Transverse colon (tissue), 4 donors: ENCODE measurements at regions not wholly inside any gene's neighbourhood (a gene's known extent, or its start where the extent isn't known, plus 50 kb on each side); places are given as distances from the start of the nearest gene placed in this dataset.

ENCODE experiments used
- DNase-seq: peaks from one replicate; pipeline ENCODE4 v3.0.0-alpha.2; 2019
- H3K27ac ChIP-seq, 4 donors: fragments of 200-600 bp; sonication (generic); 2 replicates each; pipeline ENCODE4 v1.5.1; 2016 to 2018; ENCODE audit warnings: inconsistent platforms in 4 of 4
- H3K27me3 ChIP-seq: fragments of 200-600 bp; sonication (generic); 2 replicates; pipeline ENCODE4 v1.5.1; 2017; ENCODE audit warnings: inconsistent platforms
- H3K36me3 ChIP-seq, 4 donors: fragments of 200-600 bp; sonication (generic); 2 replicates each; pipeline ENCODE4 v1.5.1; 2017 to 2019; ENCODE audit warnings: inconsistent platforms in 4 of 4
- H3K4me1 ChIP-seq, 4 donors: fragments of 200-600 bp; sonication (generic); 2 replicates each; pipeline ENCODE4 v1.5.1; 2017 to 2020; ENCODE audit warnings: inconsistent platforms in 4 of 4
- H3K4me3 ChIP-seq, 4 donors: fragments of 200-600 bp; sonication (generic); 1 replicate in 1 of 4; 2 replicates in 3 of 4; pipeline versions ENCODE4 v1.5.1 to v1.6.1; 2017 to 2019; ENCODE audit warnings: inconsistent platforms in 4 of 4
- H3K9me3 ChIP-seq, 2 donors: fragments of 200-600 bp; sonication (generic); 2 replicates each; pipeline ENCODE4 v1.5.1; 2017 to 2019; ENCODE audit warnings: inconsistent platforms in 2 of 2
- EP300 ChIP-seq: sonication (generic); formaldehyde crosslinking; IDR thresholded peaks from one replicate; pipeline ENCODE4 v1.6.1; 2017; ENCODE audit warnings: antibody characterized with exemption, low read depth
- POLR2A ChIP-seq: fragments of 450-650 bp; IDR thresholded peaks from one replicate; pipeline ENCODE4 v1.6.1; 2016; ENCODE audit warnings: antibody characterized with exemption, mild to moderate bottlenecking, moderate library complexity
- POLR2AphosphoS5 ChIP-seq, 3 donors: sonication (generic); formaldehyde crosslinking; IDR thresholded peaks; one replicate each; pipeline ENCODE4 v1.6.1; 2016; ENCODE audit warnings: antibody characterized with exemption in 3 of 3
- WGBS, 2 donors: methylation state at CpG; one replicate each; pipeline ENCODE4 v1.1.5; 2018; ENCODE audit warnings: low coverage in 1 of 2; 5-methylcytosine and 5-hydroxymethylcytosine counted together
- in situ Hi-C, 4 donors: fragments of 200-750 bp; cut with MboI; loops; one replicate each; pipeline versions ENCODE4 v1.15.0 to v1.15.1; 2017; ENCODE audit warnings: low sequenced_read_pairs in 3 of 4, low pct_ligation_motif_present in 1 of 4, low pct_unique_long_range_greater_than_20kb in 1 of 4
- intact Hi-C: fragments of 100-400 bp; cut with DNase I; formaldehyde crosslinking; loops from one replicate; pipeline ENCODE4 v1.15.1; 2023; ENCODE audit warnings: low total_unique reads
- TF ChIP-seq, protein P1 (sequence below), 5 experiments: fragments of 200-600 bp in 3 of 5; fragments of 450-650 bp in 2 of 5; sonication (generic) in 3 of 5; IDR thresholded peaks; 1 replicate in 2 of 5; 2 replicates in 3 of 5; pipeline ENCODE4 v1.5.1; 2016 to 2017; ENCODE audit warnings: antibody characterized with exemption in 5 of 5, inconsistent platforms in 3 of 5, mild to moderate bottlenecking in 2 of 5, moderate library complexity in 1 of 5

DNA sequence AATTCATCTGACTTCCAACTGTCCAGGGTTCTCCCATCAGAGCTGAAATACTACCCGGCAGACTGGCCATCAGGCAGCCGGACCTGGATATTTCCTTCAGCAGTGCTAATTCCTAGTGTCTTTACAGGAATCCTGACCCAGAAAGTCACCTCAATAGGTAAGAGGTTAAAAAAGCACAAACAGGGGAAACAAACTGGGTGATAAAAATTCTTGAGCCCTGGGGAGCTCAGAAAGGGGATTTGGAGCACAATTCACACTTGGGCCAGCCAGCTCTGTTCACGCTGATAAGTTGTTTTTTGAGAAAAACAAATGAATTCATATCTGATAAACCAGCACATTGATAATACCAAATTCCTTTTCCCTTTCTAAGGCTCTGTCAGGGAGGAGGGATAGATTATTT, 104.0 kb downstream of the EDN1 start:
- DNase-seq, result no peak
- TF ChIP-seq, protein P1, sequence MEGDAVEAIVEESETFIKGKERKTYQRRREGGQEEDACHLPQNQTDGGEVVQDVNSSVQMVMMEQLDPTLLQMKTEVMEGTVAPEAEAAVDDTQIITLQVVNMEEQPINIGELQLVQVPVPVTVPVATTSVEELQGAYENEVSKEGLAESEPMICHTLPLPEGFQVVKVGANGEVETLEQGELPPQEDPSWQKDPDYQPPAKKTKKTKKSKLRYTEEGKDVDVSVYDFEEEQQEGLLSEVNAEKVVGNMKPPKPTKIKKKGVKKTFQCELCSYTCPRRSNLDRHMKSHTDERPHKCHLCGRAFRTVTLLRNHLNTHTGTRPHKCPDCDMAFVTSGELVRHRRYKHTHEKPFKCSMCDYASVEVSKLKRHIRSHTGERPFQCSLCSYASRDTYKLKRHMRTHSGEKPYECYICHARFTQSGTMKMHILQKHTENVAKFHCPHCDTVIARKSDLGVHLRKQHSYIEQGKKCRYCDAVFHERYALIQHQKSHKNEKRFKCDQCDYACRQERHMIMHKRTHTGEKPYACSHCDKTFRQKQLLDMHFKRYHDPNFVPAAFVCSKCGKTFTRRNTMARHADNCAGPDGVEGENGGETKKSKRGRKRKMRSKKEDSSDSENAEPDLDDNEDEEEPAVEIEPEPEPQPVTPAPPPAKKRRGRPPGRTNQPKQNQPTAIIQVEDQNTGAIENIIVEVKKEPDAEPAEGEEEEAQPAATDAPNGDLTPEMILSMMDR (IDR thresholded peaks at IDR 0.05), result no peak
- TF ChIP-seq POLR2A (no peak), EP300 (no peak), POLR2AphosphoS5 (IDR thresholded peaks at IDR 0.05) (no peak)
- 88% methylated on average over 3 of the region's 3 CpGs; no CpG with 5 or more reads in 1 of the 2 donors for WGBS, 2 donors
- H3K4me3 ChIP-seq, result no peak overlapping the region
- H3K36me3 ChIP-seq, result no peaks in the 10 kb centered on the region
- H3K9me3 ChIP-seq, result no peaks in the 10 kb centered on the region
- H3K27ac ChIP-seq, result no peak overlapping the region
- intact Hi-C loops (no loop called here), in situ Hi-C loops (no loop called here)
- H3K4me1 ChIP-seq, result peaks cover 0 to 10% (median 0%) of the 10 kb centered on the region in 4 donors
- H3K27me3 ChIP-seq, result no peaks in the 10 kb centered on the region

DNA sequence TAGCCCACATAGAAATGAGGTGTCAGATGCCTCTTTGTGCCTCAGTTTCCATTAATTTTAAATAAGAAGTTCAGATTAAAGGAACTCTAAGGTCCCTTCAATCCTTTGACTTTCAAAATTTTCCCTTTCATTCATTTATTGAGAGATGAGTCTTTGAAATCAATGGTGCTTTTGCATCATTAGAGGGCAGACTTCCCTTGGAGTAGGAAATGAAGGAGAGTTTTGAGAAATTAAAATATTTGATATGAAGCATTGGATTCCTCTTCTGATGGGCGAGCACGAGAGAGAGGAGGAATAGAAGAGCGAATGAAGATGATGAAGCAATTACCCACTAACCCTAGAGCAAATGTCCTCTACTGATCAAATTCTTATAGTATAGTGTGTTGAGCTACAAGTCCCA, 105.7 kb downstream of the EDN1 start:
- Histone ChIP-seq H3K27me3 (no peaks in the 10 kb centered on the region), H3K4me1 (peaks cover 0 to 10% (median 0%) of the 10 kb centered on the region in 4 donors), H3K4me3 (no peak overlapping the region), H3K36me3 (no peaks in the 10 kb centered on the region), H3K9me3 (no peaks in the 10 kb centered on the region), H3K27ac (no peak overlapping the region)
- 83 to 100% methylated on average over 2 to 3 of the region's 3 CpGs for WGBS, 2 donors
- TF ChIP-seq POLR2A (no peak), EP300 (no peak), POLR2AphosphoS5 (IDR thresholded peaks at IDR 0.05) (no peak)
- TF ChIP-seq, protein P1 (IDR thresholded peaks at IDR 0.05), result no peak
- no peak for DNase-seq
- in situ Hi-C loops (no loop called here), intact Hi-C loops (no loop called here)

DNA sequence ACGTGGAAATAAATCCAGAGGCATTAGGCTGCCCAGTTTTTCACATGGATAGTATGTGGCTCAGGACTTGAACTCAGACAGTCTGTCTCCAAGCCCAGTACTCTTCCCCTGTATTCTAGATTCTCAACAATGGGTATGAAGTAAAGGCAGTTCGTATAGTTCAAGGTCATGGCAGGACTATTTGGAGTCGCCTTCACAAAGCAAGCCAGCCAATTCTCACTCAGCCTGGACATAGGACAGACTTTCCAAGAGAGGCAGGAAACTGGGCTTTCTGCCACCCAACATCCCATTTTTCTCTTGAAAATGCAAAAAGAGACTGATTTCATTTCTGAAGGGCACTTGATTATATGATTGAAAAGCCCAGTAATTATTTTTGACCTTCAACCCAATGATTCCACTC, 111.0 kb downstream of the EDN1 start:
- Histone ChIP-seq H3K27me3 (no peaks in the 10 kb centered on the region), H3K36me3 (no peaks in the 10 kb centered on the region), H3K4me3 (no peak overlapping the region), H3K9me3 (no peaks in the 10 kb centered on the region), H3K4me1 (no peaks in the 10 kb centered on the region), H3K27ac (no peak overlapping the region)
- 57 to 66% methylated on average over 1 to 3 of the region's 3 CpGs for WGBS, 2 donors
- intact Hi-C loops, result no loop called here
- in situ Hi-C loops, result no loop called here
- TF ChIP-seq, protein P1 (IDR thresholded peaks at IDR 0.05), result no peak
- TF ChIP-seq POLR2A (no peak), EP300 (no peak), POLR2AphosphoS5 (IDR thresholded peaks at IDR 0.05) (no peak)
- DNase-seq, result no peak

DNA sequence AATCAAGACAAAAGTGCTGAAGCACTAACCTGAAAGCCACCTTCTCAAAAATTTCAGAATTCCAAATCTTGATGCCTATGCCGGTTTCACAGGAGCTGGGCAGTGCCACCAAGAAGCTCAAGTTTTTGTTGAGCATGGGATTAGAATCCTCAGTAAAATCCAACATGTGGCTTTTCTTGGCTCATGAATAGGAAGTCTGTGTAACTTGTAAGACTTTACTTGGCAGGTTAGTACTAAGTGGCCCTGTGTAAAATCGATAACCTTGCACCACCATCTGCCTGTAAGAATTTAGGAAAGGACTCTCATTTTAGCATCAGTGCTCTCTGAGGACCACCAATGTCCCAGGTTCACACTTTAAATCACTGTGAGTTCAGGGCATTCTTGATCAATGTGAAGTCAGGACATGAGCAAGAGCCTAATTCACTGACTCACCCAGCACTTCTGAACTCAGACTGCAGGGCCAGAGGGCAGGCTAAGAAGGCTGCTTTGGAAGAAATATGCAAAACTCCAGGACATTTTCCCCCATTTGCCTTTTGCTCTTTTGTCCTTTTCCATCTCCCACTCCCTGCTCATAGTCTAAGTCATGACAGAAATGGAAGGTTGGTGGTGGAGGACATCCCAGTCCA, 113.2 kb downstream of the EDN1 start:
- no peak overlapping the region for H3K27ac ChIP-seq
- TF ChIP-seq EP300, result no peak
- TF ChIP-seq, protein P1 (IDR thresholded peaks at IDR 0.05), result no peak
- no peak for TF ChIP-seq POLR2A
- TF ChIP-seq POLR2AphosphoS5 (IDR thresholded peaks at IDR 0.05), result no peak
- DNase-seq, result no peak
- in situ Hi-C loops, result no loop called here
- no peaks in the 10 kb centered on the region for H3K36me3 ChIP-seq
- H3K4me1 ChIP-seq, result no peaks in the 10 kb centered on the region
- H3K4me3 ChIP-seq, result no peak overlapping the region
- intact Hi-C loops, result no loop called here
- H3K9me3 ChIP-seq, result no peaks in the 10 kb centered on the region
- WGBS, 2 donors, result 71 to 90% methylated on average over 1 to 2 of the region's 2 CpGs
- H3K27me3 ChIP-seq, result no peaks in the 10 kb centered on the region
